ENCODE measurements at regions not wholly inside any gene's neighbourhood (a gene's known extent, or its start where the extent isn't known, plus 50 kb on each side); places are given as distances from the start of the nearest gene placed in this dataset.

- no peak for DNase-seq
Observed at GRCh38 chr10:108453166-108453565, 1288.7 kb upstream of the SORCS1 start.

GRCh38 chr10:108452533-108452932 is 1288.0 kb upstream of the SORCS1 start:
- no peak for DNase-seq

GRCh38 chr10:108450280-108450679 is 1285.8 kb upstream of the SORCS1 start:
- no peak for DNase-seq

GRCh38 chr10:108445746-108446145 is 1281.2 kb upstream of the SORCS1 start:
- DNase-seq: no peak

- no peak for DNase-seq
Observed at GRCh38 chr10:108443636-108444035, 1279.1 kb upstream of the SORCS1 start.

GRCh38 chr10:108439397-108439796 is 1274.9 kb upstream of the SORCS1 start:
- DNase-seq: no peak

- no peak for DNase-seq
Observed at GRCh38 chr10:108436096-108436495, 1271.6 kb upstream of the SORCS1 start.

- no peak for DNase-seq
Observed at GRCh38 chr10:108434559-108435252, 1270.2 kb upstream of the SORCS1 start.

- DNase-seq: no peak
Observed at GRCh38 chr10:108427146-108427545, 1262.6 kb upstream of the SORCS1 start.

GRCh38 chr10:108425283-108425964 is 1260.9 kb upstream of the SORCS1 start:
- no peak for DNase-seq

GRCh38 chr10:108424656-108425055 is 1260.2 kb upstream of the SORCS1 start:
- no peak for DNase-seq

GRCh38 chr10:108422286-108422685 is 1257.8 kb upstream of the SORCS1 start:
- no peak for DNase-seq

- DNase-seq: no peak
Observed at GRCh38 chr10:108421266-108421665, 1256.8 kb upstream of the SORCS1 start.

- DNase-seq: no peak
Observed at GRCh38 chr10:108413954-108414353, 1249.4 kb upstream of the SORCS1 start.

- DNase-seq: no peak
Observed at GRCh38 chr10:108412323-108412722, 1247.8 kb upstream of the SORCS1 start.

GRCh38 chr10:108411894-108412293 is 1247.4 kb upstream of the SORCS1 start:
- no peak for DNase-seq

GRCh38 chr10:108411206-108411605 is 1246.7 kb upstream of the SORCS1 start:
- no peak for DNase-seq

- DNase-seq: no peak
Observed at GRCh38 chr10:108410236-108410635, 1245.7 kb upstream of the SORCS1 start.

- DNase-seq: no peak
Observed at GRCh38 chr10:108409306-108409705, 1244.8 kb upstream of the SORCS1 start.

- DNase-seq: no peak
Observed at GRCh38 chr10:108404155-108404554, 1239.6 kb upstream of the SORCS1 start.

GRCh38 chr10:108399465-108399864 is 1235.0 kb upstream of the SORCS1 start:
- DNase-seq: no peak

- no peak for DNase-seq
Observed at GRCh38 chr10:108393089-108393488, 1228.6 kb upstream of the SORCS1 start.

- DNase-seq: no peak
Observed at GRCh38 chr10:108392286-108392685, 1227.8 kb upstream of the SORCS1 start.

GRCh38 chr10:108388706-108389105 is 1224.2 kb upstream of the SORCS1 start:
- no peak for DNase-seq

GRCh38 chr10:108385963-108386362 is 1221.5 kb upstream of the SORCS1 start:
- no peak for DNase-seq

Measured in SW 1271 (cell line).